SK-N-SH treated with all-trans-retinoic acid at 6 μM for 48 hours (cell line): ENCODE measurements at regions not wholly inside any gene's neighbourhood (a gene's known extent, or its start where the extent isn't known, plus 50 kb on each side); places are given as distances from the start of the nearest gene placed in this dataset.

Source experiments
- ATAC-seq: fragments of 200-7000 bp; cut with Tn5 transposase; 3 replicates; pipeline ENCODE4 v1.9.1; 2020; ENCODE audit warnings: mild to moderate bottlenecking, moderate library complexity
- ARNTL ChIP-seq: fragments of 450-650 bp; formaldehyde crosslinking; IDR thresholded peaks from 2 replicates; pipeline ENCODE4 v1.5.0; 2020; ENCODE audit warnings: low read depth, mild to moderate bottlenecking, moderate library complexity, borderline replicate concordance
- BACH2 ChIP-seq: fragments of 250-450 bp; sonication (Bioruptor Pico); IDR thresholded peaks from 2 replicates; pipeline ENCODE4 v1.9.0; 2021; ENCODE audit warnings: mild to moderate bottlenecking, borderline replicate concordance
- CSDC2 ChIP-seq: fragments of 250-450 bp; sonication (Bioruptor Pico); IDR thresholded peaks from 2 replicates; pipeline ENCODE4 v1.5.0; 2020; ENCODE audit warnings: mild to moderate bottlenecking, moderate library complexity
- ESRRG ChIP-seq: fragments of 250-450 bp; sonication (Bioruptor Pico); IDR thresholded peaks from 2 replicates; pipeline ENCODE4 v1.6.1; 2021; ENCODE audit warnings: mild to moderate bottlenecking
- GLIS3 ChIP-seq: fragments of 250-450 bp; sonication (Bioruptor Pico); IDR thresholded peaks from 2 replicates; pipeline ENCODE4 v1.5.0; 2020; ENCODE audit warnings: mild to moderate bottlenecking, moderate library complexity
- ISL1 ChIP-seq: fragments of 250-450 bp; sonication (Bioruptor Pico); IDR thresholded peaks from 2 replicates; pipeline ENCODE4 v2.1.2; 2022; ENCODE audit warnings: mild to moderate bottlenecking, moderate library complexity
- OSR1 ChIP-seq: fragments of 250-450 bp; sonication (Bioruptor Pico); IDR thresholded peaks from 2 replicates; pipeline ENCODE4 v1.8.0; 2022; ENCODE audit warnings: moderate library complexity, mild to moderate bottlenecking, inconsistent platforms
- PPARA ChIP-seq: fragments of 250-450 bp; sonication (Bioruptor Pico); IDR thresholded peaks from 2 replicates; pipeline ENCODE4 v1.5.0; 2020; ENCODE audit warnings: mild to moderate bottlenecking, borderline replicate concordance
- RARB ChIP-seq: fragments of 250-450 bp; sonication (Bioruptor Pico); IDR thresholded peaks from 2 replicates; pipeline ENCODE4 v1.8.0; 2021; ENCODE audit warnings: mild to moderate bottlenecking, moderate library complexity
- TCF4 ChIP-seq: fragments of 250-450 bp; sonication (Bioruptor Pico); IDR thresholded peaks from 2 replicates; pipeline ENCODE4 v1.8.0; 2021; ENCODE audit warnings: mild to moderate bottlenecking, moderate library complexity, borderline replicate concordance
- ZFP3 ChIP-seq: fragments of 250-450 bp; sonication (Bioruptor Pico); IDR thresholded peaks from 2 replicates; pipeline ENCODE4 v1.5.0; 2020; ENCODE audit warnings: mild to moderate bottlenecking, moderate library complexity
- ZNF565 ChIP-seq: fragments of 450-650 bp; formaldehyde crosslinking; conservative IDR thresholded peaks from 2 replicates; pipeline ENCODE4 v1.5.0; 2020; ENCODE audit warnings: low read depth, mild to moderate bottlenecking, moderate library complexity
- ZNF70 ChIP-seq: fragments of 450-650 bp; formaldehyde crosslinking; IDR thresholded peaks from 2 replicates; pipeline ENCODE4 v1.5.0; 2020; ENCODE audit warnings: mild to moderate bottlenecking, moderate library complexity
- ZNF8 ChIP-seq: fragments of 450-650 bp; formaldehyde crosslinking; IDR thresholded peaks from 2 replicates; pipeline ENCODE4 v1.5.0; 2020; ENCODE audit warnings: mild to moderate bottlenecking, moderate library complexity
- TF ChIP-seq, protein P1 (sequence below): fragments of 250-450 bp; sonication (Bioruptor Pico); IDR thresholded peaks from 2 replicates; pipeline ENCODE4 v1.5.0; 2020; ENCODE audit warnings: mild to moderate bottlenecking, moderate library complexity
- TF ChIP-seq, protein P2 (sequence below): fragments of 250-450 bp; sonication (Bioruptor Pico); IDR thresholded peaks from 2 replicates; pipeline ENCODE4 v1.8.0; 2020; ENCODE audit warnings: mild to moderate bottlenecking, moderate library complexity, borderline replicate concordance
- TF ChIP-seq, protein P3 (sequence below): fragments of 250-450 bp; sonication (Bioruptor Pico); IDR thresholded peaks from 2 replicates; pipeline ENCODE4 v1.5.1; 2021; ENCODE audit warnings: mild to moderate bottlenecking, moderate library complexity

DNA sequence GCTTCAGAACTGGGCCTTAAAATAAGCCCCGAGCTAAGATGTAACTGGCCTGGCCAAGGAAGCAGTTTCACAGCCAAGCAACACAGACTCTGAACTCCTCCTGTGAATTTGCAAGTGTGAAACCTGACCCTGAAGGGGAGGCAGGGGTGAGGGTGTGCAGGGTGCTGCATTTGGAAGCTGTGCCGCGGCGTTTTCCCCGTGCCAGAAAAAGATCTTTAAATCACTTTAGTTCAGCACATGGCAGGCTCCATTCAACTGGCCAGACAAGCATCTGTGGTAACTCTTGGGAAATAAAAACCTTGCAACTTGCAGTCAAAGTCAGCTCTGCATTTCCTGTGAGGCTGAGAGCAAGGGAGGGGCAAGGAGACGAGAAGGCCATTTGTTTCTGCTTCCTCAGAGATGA is 209.3 kb upstream of the SOX11 start (continued):
- TF ChIP-seq RARB (CRISPR knock-in tag) = no peak

DNA sequence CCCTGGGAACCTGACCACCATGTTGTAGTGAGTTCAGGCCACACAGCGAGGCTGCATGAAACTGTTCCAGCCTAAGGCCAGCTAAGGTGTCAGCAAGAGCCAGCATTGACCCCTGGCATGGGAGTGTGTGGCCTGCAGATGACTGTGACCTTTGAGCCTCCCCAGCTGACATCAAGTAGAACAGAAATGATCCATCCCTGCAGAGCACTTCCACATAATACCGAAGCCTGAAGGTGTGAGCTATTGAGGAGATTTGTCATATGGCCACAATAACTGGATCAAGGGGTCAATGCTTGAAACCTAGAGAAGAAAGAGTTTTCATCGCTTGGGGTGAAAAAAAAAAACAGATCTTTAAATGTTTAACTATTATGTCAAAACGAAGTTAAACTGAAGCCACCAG is 207.3 kb upstream of the SOX11 start:
- TF ChIP-seq ZNF8 (CRISPR knock-in tag) (no peak), ZFP3 (CRISPR knock-in tag) (no peak)
- TF ChIP-seq, protein P1, sequence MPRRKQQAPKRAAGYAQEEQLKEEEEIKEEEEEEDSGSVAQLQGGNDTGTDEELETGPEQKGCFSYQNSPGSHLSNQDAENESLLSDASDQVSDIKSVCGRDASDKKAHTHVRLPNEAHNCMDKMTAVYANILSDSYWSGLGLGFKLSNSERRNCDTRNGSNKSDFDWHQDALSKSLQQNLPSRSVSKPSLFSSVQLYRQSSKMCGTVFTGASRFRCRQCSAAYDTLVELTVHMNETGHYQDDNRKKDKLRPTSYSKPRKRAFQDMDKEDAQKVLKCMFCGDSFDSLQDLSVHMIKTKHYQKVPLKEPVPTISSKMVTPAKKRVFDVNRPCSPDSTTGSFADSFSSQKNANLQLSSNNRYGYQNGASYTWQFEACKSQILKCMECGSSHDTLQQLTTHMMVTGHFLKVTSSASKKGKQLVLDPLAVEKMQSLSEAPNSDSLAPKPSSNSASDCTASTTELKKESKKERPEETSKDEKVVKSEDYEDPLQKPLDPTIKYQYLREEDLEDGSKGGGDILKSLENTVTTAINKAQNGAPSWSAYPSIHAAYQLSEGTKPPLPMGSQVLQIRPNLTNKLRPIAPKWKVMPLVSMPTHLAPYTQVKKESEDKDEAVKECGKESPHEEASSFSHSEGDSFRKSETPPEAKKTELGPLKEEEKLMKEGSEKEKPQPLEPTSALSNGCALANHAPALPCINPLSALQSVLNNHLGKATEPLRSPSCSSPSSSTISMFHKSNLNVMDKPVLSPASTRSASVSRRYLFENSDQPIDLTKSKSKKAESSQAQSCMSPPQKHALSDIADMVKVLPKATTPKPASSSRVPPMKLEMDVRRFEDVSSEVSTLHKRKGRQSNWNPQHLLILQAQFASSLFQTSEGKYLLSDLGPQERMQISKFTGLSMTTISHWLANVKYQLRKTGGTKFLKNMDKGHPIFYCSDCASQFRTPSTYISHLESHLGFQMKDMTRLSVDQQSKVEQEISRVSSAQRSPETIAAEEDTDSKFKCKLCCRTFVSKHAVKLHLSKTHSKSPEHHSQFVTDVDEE (CRISPR knock-in tag) = no peak
- TF ChIP-seq, all 23 proteins: peak for 0
- ATAC-seq = no peak

DNA sequence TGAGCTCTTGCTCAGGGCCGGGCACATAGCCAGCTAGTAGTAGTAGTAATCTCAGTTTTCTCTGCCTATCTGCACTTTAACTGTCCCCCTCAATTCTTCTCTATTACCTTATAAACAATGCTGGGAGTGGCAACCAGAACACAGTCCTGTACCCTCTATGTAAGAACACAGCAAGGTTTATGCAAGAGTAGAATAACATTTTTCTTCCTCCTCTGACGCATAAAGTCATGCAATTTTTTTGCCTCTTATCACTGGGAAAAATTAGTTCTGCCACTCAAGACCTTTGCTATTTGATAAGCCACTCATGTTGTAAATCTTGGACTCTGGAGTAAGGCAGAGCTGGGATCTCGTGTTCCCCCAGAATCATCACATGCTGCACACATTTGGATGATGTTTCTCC is 200.7 kb upstream of the SOX11 start:
- no peak for ATAC-seq
- TF ChIP-seq TCF4 (CRISPR knock-in tag) (no peak), ZNF565 (CRISPR knock-in tag) (no peak), CSDC2 (CRISPR knock-in tag) (no peak), BACH2 (CRISPR knock-in tag) (no peak), ESRRG (CRISPR knock-in tag) (no peak)
- TF ChIP-seq, protein P2, sequence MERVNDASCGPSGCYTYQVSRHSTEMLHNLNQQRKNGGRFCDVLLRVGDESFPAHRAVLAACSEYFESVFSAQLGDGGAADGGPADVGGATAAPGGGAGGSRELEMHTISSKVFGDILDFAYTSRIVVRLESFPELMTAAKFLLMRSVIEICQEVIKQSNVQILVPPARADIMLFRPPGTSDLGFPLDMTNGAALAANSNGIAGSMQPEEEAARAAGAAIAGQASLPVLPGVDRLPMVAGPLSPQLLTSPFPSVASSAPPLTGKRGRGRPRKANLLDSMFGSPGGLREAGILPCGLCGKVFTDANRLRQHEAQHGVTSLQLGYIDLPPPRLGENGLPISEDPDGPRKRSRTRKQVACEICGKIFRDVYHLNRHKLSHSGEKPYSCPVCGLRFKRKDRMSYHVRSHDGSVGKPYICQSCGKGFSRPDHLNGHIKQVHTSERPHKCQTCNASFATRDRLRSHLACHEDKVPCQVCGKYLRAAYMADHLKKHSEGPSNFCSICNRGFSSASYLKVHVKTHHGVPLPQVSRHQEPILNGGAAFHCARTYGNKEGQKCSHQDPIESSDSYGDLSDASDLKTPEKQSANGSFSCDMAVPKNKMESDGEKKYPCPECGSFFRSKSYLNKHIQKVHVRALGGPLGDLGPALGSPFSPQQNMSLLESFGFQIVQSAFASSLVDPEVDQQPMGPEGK = no peak
- TF ChIP-seq, protein P1 (CRISPR knock-in tag) = no peak

DNA sequence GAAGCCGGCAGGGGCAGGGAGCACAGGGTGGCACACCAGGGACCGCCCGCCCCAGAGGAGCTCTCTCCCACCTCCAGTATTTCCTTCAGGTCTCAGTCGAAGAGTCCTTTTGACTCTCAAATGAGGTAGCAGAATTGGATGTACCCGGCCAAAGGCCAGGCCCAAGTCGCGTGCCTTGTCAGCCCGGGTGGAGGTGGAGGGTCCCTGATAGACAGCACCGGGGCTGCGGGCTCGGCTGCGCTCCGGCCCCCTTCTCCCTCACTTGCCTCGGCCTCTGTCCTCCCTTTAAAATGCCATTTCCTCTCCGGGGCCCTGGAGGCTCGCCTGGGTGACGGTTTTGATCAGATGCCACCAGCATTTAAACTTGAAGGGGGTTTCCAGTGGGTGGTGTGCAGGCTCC is 198.9 kb upstream of the SOX11 start:
- no peak for ATAC-seq
- no peak for TF ChIP-seq ZNF70 (CRISPR knock-in tag)
- TF ChIP-seq ZNF565 (CRISPR knock-in tag) = no peak
- TF ChIP-seq, protein P3, sequence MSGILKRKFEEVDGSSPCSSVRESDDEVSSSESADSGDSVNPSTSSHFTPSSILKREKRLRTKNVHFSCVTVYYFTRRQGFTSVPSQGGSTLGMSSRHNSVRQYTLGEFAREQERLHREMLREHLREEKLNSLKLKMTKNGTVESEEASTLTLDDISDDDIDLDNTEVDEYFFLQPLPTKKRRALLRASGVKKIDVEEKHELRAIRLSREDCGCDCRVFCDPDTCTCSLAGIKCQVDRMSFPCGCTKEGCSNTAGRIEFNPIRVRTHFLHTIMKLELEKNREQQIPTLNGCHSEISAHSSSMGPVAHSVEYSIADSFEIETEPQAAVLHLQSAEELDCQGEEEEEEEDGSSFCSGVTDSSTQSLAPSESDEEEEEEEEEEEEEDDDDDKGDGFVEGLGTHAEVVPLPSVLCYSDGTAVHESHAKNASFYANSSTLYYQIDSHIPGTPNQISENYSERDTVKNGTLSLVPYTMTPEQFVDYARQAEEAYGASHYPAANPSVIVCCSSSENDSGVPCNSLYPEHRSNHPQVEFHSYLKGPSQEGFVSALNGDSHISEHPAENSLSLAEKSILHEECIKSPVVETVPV (CRISPR knock-in tag) = no peak
- no peak for TF ChIP-seq ARNTL
- TF ChIP-seq OSR1 (CRISPR knock-in tag) = no peak
- no peak for TF ChIP-seq BACH2 (CRISPR knock-in tag)
- TF ChIP-seq ISL1 (CRISPR knock-in tag) = no peak
- TF ChIP-seq PPARA (CRISPR knock-in tag) = no peak
- TF ChIP-seq TCF4 (CRISPR knock-in tag) = no peak
- TF ChIP-seq, all 23 proteins: peak for 0

DNA sequence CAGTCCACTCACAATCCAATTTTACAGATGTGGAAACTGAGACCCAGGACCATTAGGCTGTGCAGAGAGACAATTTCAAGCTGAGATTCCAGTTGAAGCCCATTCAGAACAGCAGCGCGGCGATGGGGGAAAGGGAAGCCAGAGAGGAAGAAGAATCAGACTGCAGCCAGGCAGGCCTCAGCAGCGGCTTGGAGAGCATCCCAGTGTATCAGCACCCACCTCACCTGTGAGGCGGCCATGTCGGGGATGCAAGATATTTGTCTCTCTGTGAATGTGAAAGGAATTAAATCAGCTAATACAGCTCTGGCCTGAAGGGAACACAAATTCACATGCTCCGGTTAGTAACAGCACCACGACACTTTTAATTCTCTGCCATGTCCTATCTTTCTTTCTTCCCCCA is 198.0 kb upstream of the SOX11 start:
- TF ChIP-seq ARNTL (no peak), ISL1 (CRISPR knock-in tag) (no peak), ZNF70 (CRISPR knock-in tag) (no peak), TCF4 (CRISPR knock-in tag) (no peak), ZNF8 (CRISPR knock-in tag) (no peak), OSR1 (CRISPR knock-in tag) (no peak), PPARA (CRISPR knock-in tag) (no peak), RARB (CRISPR knock-in tag) (no peak), ZFP3 (CRISPR knock-in tag) (no peak), GLIS3 (CRISPR knock-in tag) (no peak), ESRRG (CRISPR knock-in tag) (no peak), CSDC2 (CRISPR knock-in tag) (no peak)
- TF ChIP-seq, protein P2 = no peak
- ATAC-seq = no peak
